ENCODE measurements at regions not wholly inside any gene's neighbourhood (a gene's known extent, or its start where the extent isn't known, plus 50 kb on each side); places are given as distances from the start of the nearest gene placed in this dataset.

- DNase-seq (ENCODE audit: low spot score) = no peak
Measured at GRCh38 chr4:81946996-81947395, 426.8 kb downstream of the HNRNPD start.

- no peak for DNase-seq (ENCODE audit: low spot score)
Measured at GRCh38 chr4:81930506-81931238, 443.1 kb downstream of the HNRNPD start.

- no peak for DNase-seq (ENCODE audit: low spot score)
Measured at GRCh38 chr4:81923140-81923539, 450.7 kb downstream of the HNRNPD start.

- no peak for DNase-seq (ENCODE audit: low spot score)
Measured at GRCh38 chr4:81922313-81922712, 450.6 kb upstream of the RASGEF1B start.

GRCh38 chr4:81921751-81922159 is 450.0 kb upstream of the RASGEF1B start:
- no peak for DNase-seq (ENCODE audit: low spot score)

- no peak for DNase-seq (ENCODE audit: low spot score)
Measured at GRCh38 chr4:81919810-81920209, 448.1 kb upstream of the RASGEF1B start.

- DNase-seq (ENCODE audit: low spot score) = no peak
Measured at GRCh38 chr4:81919223-81919622, 447.5 kb upstream of the RASGEF1B start.

- DNase-seq (ENCODE audit: low spot score) = no peak
Measured at GRCh38 chr4:81915430-81915829, 443.7 kb upstream of the RASGEF1B start.

- DNase-seq (ENCODE audit: low spot score) = no peak
Measured at GRCh38 chr4:81914623-81915022, 442.9 kb upstream of the RASGEF1B start.

GRCh38 chr4:81913427-81913879 is 441.7 kb upstream of the RASGEF1B start:
- peak; percentile 58 for DNase-seq (ENCODE audit: low spot score)

- no peak for DNase-seq (ENCODE audit: low spot score)
Measured at GRCh38 chr4:81912376-81913030, 440.8 kb upstream of the RASGEF1B start.

GRCh38 chr4:81906905-81907304 is 435.2 kb upstream of the RASGEF1B start:
- no peak for DNase-seq (ENCODE audit: low spot score)

GRCh38 chr4:81905971-81906370 is 434.3 kb upstream of the RASGEF1B start:
- no peak for DNase-seq (ENCODE audit: low spot score)

- DNase-seq (ENCODE audit: low spot score) = no peak
Measured at GRCh38 chr4:81904121-81904520, 432.4 kb upstream of the RASGEF1B start.

GRCh38 chr4:81903212-81903611 is 431.5 kb upstream of the RASGEF1B start:
- no peak for DNase-seq (ENCODE audit: low spot score)

- no peak for DNase-seq (ENCODE audit: low spot score)
Measured at GRCh38 chr4:81898862-81899504, 427.3 kb upstream of the RASGEF1B start.

GRCh38 chr4:81896936-81897335 is 425.2 kb upstream of the RASGEF1B start:
- no peak for DNase-seq (ENCODE audit: low spot score)

GRCh38 chr4:81891005-81891996 is 419.6 kb upstream of the RASGEF1B start:
- DNase-seq (ENCODE audit: low spot score) = no peak

- no peak for DNase-seq (ENCODE audit: low spot score)
Measured at GRCh38 chr4:81884986-81885385, 413.3 kb upstream of the RASGEF1B start.

GRCh38 chr4:81883530-81884450 is 412.1 kb upstream of the RASGEF1B start:
- no peak for DNase-seq (ENCODE audit: low spot score)

- no peak for DNase-seq (ENCODE audit: low spot score)
Measured at GRCh38 chr4:81883004-81883403, 411.3 kb upstream of the RASGEF1B start.

Measured in CD4-positive, alpha-beta T cell treated with Interleukin-2 at 100 ng/mL for 4 hours (primary cell).